B cell (primary cell): ENCODE measurements at regions not wholly inside any gene's neighbourhood (a gene's known extent, or its start where the extent isn't known, plus 50 kb on each side); places are given as distances from the start of the nearest gene placed in this dataset.

ENCODE experiments used
- ATAC-seq: fragments of 200-7000 bp; cut with Tn5 transposase; one replicate; pipeline ENCODE4 v1.10.0; 2021; ENCODE audit warnings: low read depth, mild to moderate bottlenecking, moderate number of reproducible peaks, moderate library complexity
- CTCF ChIA-PET: fragments of 350-600 bp; sonication (Branson Sonifier 250); formaldehyde crosslinking; loops from one replicate; lab custom pipeline; 2021; ENCODE audit warnings: antibody characterized with exemption, inconsistent platforms; lab: Charles Lee
- POLR2A ChIA-PET: fragments of 350-600 bp; sonication (Branson Sonifier 250); formaldehyde crosslinking; loops from one replicate; lab custom pipeline; 2021; ENCODE audit warnings: antibody characterized with exemption; lab: Charles Lee
- DNase-seq: peaks from one replicate; pipeline ENCODE4 v3.0.0; 2013
- H2AFZ ChIP-seq: 2 replicates; pipeline ENCODE4 v1.6.1; 2012; ENCODE audit warnings: mild to moderate bottlenecking, low read depth, low read length; ENCODE audit not compliant: insufficient read depth, poor library complexity, severe bottlenecking
- H3K27ac ChIP-seq, 2 donors: 1 replicate in 1 of 2; 2 replicates in 1 of 2; pipeline ENCODE4 v1.5.1; 2012 to 2013; ENCODE audit warnings: low read length in 2 of 2, mild to moderate bottlenecking in 2 of 2, moderate library complexity in 1 of 2
- H3K27me3 ChIP-seq, 4 experiments: fragments of 200-600 bp in 1 of 4; sonication (generic) in 1 of 4; replicated peaks in 1 of 4; 1 replicate in 2 of 4; 2 replicates in 2 of 4; pipeline versions ENCODE4 v1.6.1 to v1.7.0; 2013 to 2016; ENCODE audit warnings: low read length in 3 of 4, mild to moderate bottlenecking in 2 of 4, mixed read lengths in 1 of 4, moderate library complexity in 1 of 4; ENCODE audit not compliant: insufficient read depth in 4 of 4, control insufficient read depth in 3 of 4; ENCODE audit errors: control extremely low read depth in 1 of 4
- H3K36me3 ChIP-seq, 2 experiments: replicated peaks in 1 of 2; 1 replicate in 1 of 2; 2 replicates in 1 of 2; pipeline versions ENCODE4 v1.6.1 to v1.7.1; 2013; ENCODE audit warnings: low read length in 1 of 2; ENCODE audit not compliant: insufficient read depth in 2 of 2, control insufficient read depth in 1 of 2; ENCODE audit errors: control extremely low read depth in 1 of 2, extremely low read depth in 1 of 2
- H3K4me1 ChIP-seq, 2 donors: fragments of 200-600 bp in 1 of 2; sonication (generic) in 1 of 2; 1 replicate in 1 of 2; 2 replicates in 1 of 2; pipeline versions ENCODE4 v1.5.1 to v1.6.1; 2013 to 2017; ENCODE audit warnings: low read length in 2 of 2; ENCODE audit not compliant: control insufficient read depth in 2 of 2, insufficient read depth in 2 of 2
- H3K4me2 ChIP-seq: replicated peaks from 2 replicates; pipeline ENCODE3; 2012; ENCODE audit warnings: mild to moderate bottlenecking, low read depth, low read length; ENCODE audit not compliant: poor library complexity, severe bottlenecking
- H3K4me3 ChIP-seq, 5 experiments: fragments of 200-600 bp in 1 of 5; sonication (generic) in 1 of 5; 1 replicate in 3 of 5; 2 replicates in 2 of 5; pipeline versions ENCODE4 v1.5.1 to v1.7.0; 2011 to 2016; ENCODE audit warnings: low read length in 4 of 5, mild to moderate bottlenecking in 4 of 5, low read depth in 2 of 5, control low read depth in 1 of 5, moderate library complexity in 1 of 5; ENCODE audit not compliant: insufficient read depth in 1 of 5; ENCODE audit errors: control extremely low read depth in 1 of 5, extremely low read depth in 1 of 5
- H3K79me2 ChIP-seq: fragments of 200-600 bp; sonication (generic); one replicate; pipeline ENCODE4 v1.6.0; 2016; ENCODE audit warnings: low read length; ENCODE audit not compliant: control insufficient read depth, insufficient read depth
- H3K9ac ChIP-seq: fragments of 200-600 bp; sonication (generic); 2 replicates; pipeline ENCODE4 v1.6.1; 2017; ENCODE audit warnings: mild to moderate bottlenecking, low read length, moderate library complexity
- H3K9me3 ChIP-seq, 3 donors: one replicate each; pipeline versions ENCODE4 v1.6.1 to v1.7.1; 2013; ENCODE audit warnings: low read length in 2 of 3; ENCODE audit not compliant: control insufficient read depth in 2 of 3, insufficient read depth in 1 of 3; ENCODE audit errors: control extremely low read depth in 1 of 3
- H4K20me1 ChIP-seq: 2 replicates; pipeline ENCODE4 v1.6.0; 2012; ENCODE audit warnings: mild to moderate bottlenecking, low read length; ENCODE audit not compliant: insufficient read depth, control insufficient read depth, poor library complexity, severe bottlenecking
- H3K27ac Mint-ChIP-seq: one replicate; pipeline ENCODE4 v1.8.0; 2021; ENCODE audit warnings: mixed read lengths
- H3K27me3 Mint-ChIP-seq: one replicate; pipeline ENCODE4 v1.8.0; 2021; ENCODE audit warnings: mixed read lengths
- H3K4me1 Mint-ChIP-seq: one replicate; pipeline ENCODE4 v1.8.0; 2021; ENCODE audit warnings: mixed read lengths
- H3K4me3 Mint-ChIP-seq: one replicate; pipeline ENCODE4 v1.8.0; 2021; ENCODE audit warnings: mixed read lengths
- H3K9me3 Mint-ChIP-seq: one replicate; pipeline ENCODE4 v1.8.0; 2022; ENCODE audit warnings: mixed read lengths; ENCODE audit not compliant: insufficient read depth
- CTCF ChIP-seq: fragments of 200-600 bp; IDR thresholded peaks from one replicate; pipeline ENCODE4 v1.8.0; 2022; ENCODE audit warnings: antibody characterized with exemption, mild to moderate bottlenecking
- EZH2 ChIP-seq: IDR thresholded peaks from 2 replicates; pipeline ENCODE4 v1.6.1; 2012; ENCODE audit warnings: borderline replicate concordance, low read depth, mild to moderate bottlenecking, moderate library complexity, low read length; ENCODE audit not compliant: insufficient read depth, poor library complexity, severe bottlenecking
- WGBS: methylation state at CpG from one replicate; pipeline ENCODE4 v1.1.5; 2013; ENCODE audit warnings: missing lambda C conversion rate; ENCODE audit not compliant: insufficient coverage; 5-methylcytosine and 5-hydroxymethylcytosine counted together
- intact Hi-C: fragments of 100-400 bp; cut with micrococcal nuclease; formaldehyde crosslinking; loops from one replicate; pipeline ENCODE4 v1.10.0; 2022

DNA sequence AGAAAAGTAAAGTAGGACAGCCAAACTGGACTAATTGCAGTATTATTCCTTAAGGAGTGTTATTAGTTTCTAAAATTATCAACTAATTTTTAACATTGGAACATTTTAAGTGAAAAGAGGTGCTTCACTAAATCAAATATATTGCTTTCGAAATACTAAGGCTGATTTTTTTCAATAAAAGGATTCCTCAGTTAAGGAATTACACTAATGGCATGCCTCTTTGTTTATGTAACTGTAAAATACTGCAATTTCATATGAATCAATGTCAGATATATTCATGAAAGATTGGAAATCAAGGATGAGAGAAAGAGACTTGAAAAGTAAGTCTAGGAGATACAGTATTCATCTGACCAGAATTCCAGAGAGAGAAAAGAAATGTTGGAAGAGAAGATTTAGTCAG is 129.8 kb downstream of the TANC2 start:
- H3K4me3 Mint-ChIP-seq = no peak overlapping the region

DNA sequence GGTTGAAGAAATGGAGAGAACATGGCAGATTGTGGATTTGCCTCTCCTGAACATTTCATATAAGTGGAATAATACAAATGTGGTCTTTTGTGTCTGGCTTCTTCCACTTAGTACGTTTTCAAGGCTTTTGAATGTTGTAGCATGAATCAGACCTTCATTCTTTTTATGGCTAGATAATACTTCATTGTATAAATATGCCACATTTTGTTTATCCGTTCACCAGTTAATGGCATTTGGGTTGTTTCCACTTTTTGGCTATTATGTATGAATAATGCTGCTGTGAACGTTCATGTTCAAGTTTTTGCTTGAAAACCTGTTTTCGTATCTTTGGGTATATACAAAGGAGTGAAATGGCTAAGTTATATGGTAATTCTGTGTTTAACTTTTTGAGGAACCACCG is 130.4 kb downstream of the TANC2 start:
- no peak for TF ChIP-seq EZH2
- no peak for TF ChIP-seq CTCF
- no peaks in the 10 kb centered on the region for H3K9me3 ChIP-seq
- Mint-ChIP-seq H3K27ac (no peak overlapping the region), H3K27me3 (no peaks in the 10 kb centered on the region), H3K4me1 (peaks cover 11% of the 10 kb centered on the region), H3K4me3 (no peak overlapping the region), H3K9me3 (no peaks in the 10 kb centered on the region)
- H3K79me2 ChIP-seq = no peaks in the 10 kb centered on the region
- CTCF ChIA-PET = no interaction called here
- no CpG with 5 or more reads among the region's 5 CpGs for WGBS
- no peak overlapping the region for H3K4me3 ChIP-seq
- DNase-seq (no peak), ATAC-seq (no peak)
- H2AFZ ChIP-seq = no peak overlapping the region
- no peak overlapping the region for H3K9ac ChIP-seq
- H3K4me1 ChIP-seq = peaks cover 0 to 7% of the 10 kb centered on the region in 2 donors
- no peaks in the 10 kb centered on the region for H4K20me1 ChIP-seq
- H3K4me2 ChIP-seq = no peak overlapping the region
- POLR2A ChIA-PET = no interaction called here
- H3K27me3 ChIP-seq = no peaks in the 10 kb centered on the region
- no peaks in the 10 kb centered on the region for H3K36me3 ChIP-seq
- H3K27ac ChIP-seq = no peak overlapping the region
- intact Hi-C loops = no loop called here

More for the DNA sequence above, 129.8 kb downstream of the TANC2 start:
- Histone ChIP-seq H3K27ac (no peak overlapping the region), H4K20me1 (no peaks in the 10 kb centered on the region), H3K9me3 (no peaks in the 10 kb centered on the region), H3K27me3 (no peaks in the 10 kb centered on the region), H3K79me2 (no peaks in the 10 kb centered on the region), H3K4me1 (peaks cover 0 to 7% of the 10 kb centered on the region in 2 donors), H3K9ac (no peak overlapping the region), H3K36me3 (no peaks in the 10 kb centered on the region), H2AFZ (no peak overlapping the region), H3K4me3 (no peak overlapping the region), H3K4me2 (no peak overlapping the region)
- ATAC-seq (no peak), DNase-seq (no peak)
- no peak for TF ChIP-seq CTCF
- no peak for TF ChIP-seq EZH2
- no peak overlapping the region for H3K27ac Mint-ChIP-seq
- POLR2A ChIA-PET = no interaction called here
- H3K9me3 Mint-ChIP-seq = no peaks in the 10 kb centered on the region
- peaks cover 11% of the 10 kb centered on the region for H3K4me1 Mint-ChIP-seq
- no peaks in the 10 kb centered on the region for H3K27me3 Mint-ChIP-seq
- intact Hi-C loops = no loop called here
- CTCF ChIA-PET = no interaction called here
- WGBS = no CpG with 5 or more reads among the region's 1 CpG
